BJ (cell line): ENCODE measurements at regions not wholly inside any gene's neighbourhood (a gene's known extent, or its start where the extent isn't known, plus 50 kb on each side); places are given as distances from the start of the nearest gene placed in this dataset.
"Not testable (repeated sequence)": the region's sequence is repeated elsewhere in the genome, so short reads cannot be mapped to it uniquely, and the experiment has no call there.

ENCODE experiments used
- CTCF ChIA-PET: fragments of 350-600 bp; formaldehyde crosslinking; extraction: SDS; loops from one replicate; lab custom pipeline; 2021; ENCODE audit warnings: antibody characterized with exemption, inconsistent platforms; lab: Yijun Ruan, JAX
- POLR2A ChIA-PET: fragments of 300-600 bp; sonication (Branson Sonifier 250); formaldehyde crosslinking; extraction: SDS; loops from one replicate; lab custom pipeline; 2021; ENCODE audit warnings: antibody characterized with exemption; lab: Charles Lee
- DNase-seq: peaks from one replicate; pipeline ENCODE4 v3.0.0-alpha.2; 2011; ENCODE audit warnings: low read depth
- H3K27me3 ChIP-seq: 2 replicates; pipeline ENCODE4 v1.6.0; 2011; ENCODE audit warnings: low read length; ENCODE audit not compliant: control insufficient read depth, insufficient read depth
- H3K36me3 ChIP-seq: 2 replicates; pipeline ENCODE4 v1.5.1; 2011; ENCODE audit warnings: low read length; ENCODE audit not compliant: control insufficient read depth, insufficient read depth
- H3K4me3 ChIP-seq: 2 replicates; pipeline ENCODE4 v1.5.1; 2011; ENCODE audit warnings: low read depth, mild to moderate bottlenecking, control low read depth, low read length
- TF ChIP-seq, protein P1 (sequence below): IDR thresholded peaks from 2 replicates; pipeline ENCODE4 v1.5.1; 2011; ENCODE audit warnings: low read depth, mild to moderate bottlenecking, control low read depth, inconsistent platforms, low read length, moderate library complexity; ENCODE audit not compliant: insufficient read depth

DNA sequence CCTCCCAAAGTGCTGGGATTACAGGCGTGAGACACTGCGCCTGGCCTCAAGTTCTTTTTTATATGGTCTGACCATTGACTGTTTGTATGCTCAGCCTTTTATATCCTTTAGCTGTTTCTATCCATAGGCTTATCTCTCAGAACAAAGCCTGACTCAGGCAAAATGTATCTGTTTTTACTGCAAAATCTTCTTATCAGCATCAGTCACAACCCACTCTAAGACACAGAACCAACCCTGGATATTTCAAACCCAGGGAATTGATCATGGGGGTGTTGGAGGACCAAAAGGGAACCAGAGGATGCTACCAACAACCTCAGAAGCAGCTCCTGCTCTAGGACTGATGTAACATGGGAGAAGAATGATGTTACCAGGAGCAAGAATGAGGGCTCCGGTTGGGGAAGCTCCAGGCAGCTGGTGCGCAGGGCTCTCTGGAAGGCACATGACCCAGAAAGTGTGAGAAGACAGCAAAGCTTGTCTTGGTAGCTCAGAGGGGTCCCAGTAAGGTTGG is 75.3 kb upstream of the NCK2 start:
- ChIA-PET POLR2A (no interaction called here), CTCF (interaction anchor here (0.7 kb wide), 1 partner anchor 436 kb away, joined by 3 read pairs; no protein-coding TSS in a partner anchor)
- DNase-seq = no peak
- no peak overlapping the region for H3K4me3 ChIP-seq
- no peaks in the 10 kb centered on the region for H3K27me3 ChIP-seq
- no peaks in the 10 kb centered on the region for H3K36me3 ChIP-seq
- TF ChIP-seq, protein P1, sequence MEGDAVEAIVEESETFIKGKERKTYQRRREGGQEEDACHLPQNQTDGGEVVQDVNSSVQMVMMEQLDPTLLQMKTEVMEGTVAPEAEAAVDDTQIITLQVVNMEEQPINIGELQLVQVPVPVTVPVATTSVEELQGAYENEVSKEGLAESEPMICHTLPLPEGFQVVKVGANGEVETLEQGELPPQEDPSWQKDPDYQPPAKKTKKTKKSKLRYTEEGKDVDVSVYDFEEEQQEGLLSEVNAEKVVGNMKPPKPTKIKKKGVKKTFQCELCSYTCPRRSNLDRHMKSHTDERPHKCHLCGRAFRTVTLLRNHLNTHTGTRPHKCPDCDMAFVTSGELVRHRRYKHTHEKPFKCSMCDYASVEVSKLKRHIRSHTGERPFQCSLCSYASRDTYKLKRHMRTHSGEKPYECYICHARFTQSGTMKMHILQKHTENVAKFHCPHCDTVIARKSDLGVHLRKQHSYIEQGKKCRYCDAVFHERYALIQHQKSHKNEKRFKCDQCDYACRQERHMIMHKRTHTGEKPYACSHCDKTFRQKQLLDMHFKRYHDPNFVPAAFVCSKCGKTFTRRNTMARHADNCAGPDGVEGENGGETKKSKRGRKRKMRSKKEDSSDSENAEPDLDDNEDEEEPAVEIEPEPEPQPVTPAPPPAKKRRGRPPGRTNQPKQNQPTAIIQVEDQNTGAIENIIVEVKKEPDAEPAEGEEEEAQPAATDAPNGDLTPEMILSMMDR = no peak

DNA sequence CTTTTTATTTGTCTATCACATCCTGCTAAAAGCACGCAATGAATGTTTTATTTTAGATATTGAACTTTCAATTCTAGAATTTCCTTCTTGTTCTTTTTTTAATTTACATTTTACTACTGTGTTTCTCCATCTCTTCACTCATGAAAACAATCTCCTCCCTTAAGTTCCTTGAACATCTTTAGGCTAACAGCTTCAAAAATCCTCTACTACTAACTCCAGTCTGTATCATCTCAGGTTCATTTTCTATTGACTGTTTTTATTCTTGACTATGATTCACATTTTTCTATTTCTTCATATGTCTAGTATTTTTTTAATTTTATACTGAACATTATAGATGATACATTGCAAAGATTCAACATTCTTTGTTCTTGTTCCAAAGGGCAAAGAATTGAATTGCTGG is 79.2 kb upstream of the NCK2 start:
- ChIA-PET POLR2A (no interaction called here), CTCF (no interaction called here)
- no peaks in the 10 kb centered on the region for H3K36me3 ChIP-seq
- TF ChIP-seq, protein P1 = no peak
- H3K27me3 ChIP-seq = no peaks in the 10 kb centered on the region
- no peak for DNase-seq
- no peak overlapping the region for H3K4me3 ChIP-seq

DNA sequence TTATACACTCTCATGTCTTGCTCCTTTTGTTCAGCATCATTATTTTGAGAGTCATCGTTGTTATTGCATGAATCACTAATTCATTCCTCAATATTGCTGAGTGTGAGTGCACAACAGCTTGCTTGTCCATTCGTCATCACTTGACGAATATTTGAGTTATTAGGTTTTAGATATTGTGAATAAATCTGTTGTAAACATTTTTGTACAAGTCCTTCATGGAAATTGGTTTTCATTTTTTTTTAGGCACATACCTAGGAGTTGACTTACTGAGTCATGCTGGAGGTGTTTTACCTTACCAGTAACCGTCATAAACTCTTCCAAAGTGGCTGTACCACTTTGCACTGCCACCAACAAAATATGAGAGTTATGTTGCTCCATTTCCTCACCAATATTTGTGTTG is 84.2 kb upstream of the NCK2 start:
- TF ChIP-seq, protein P1 = no peak
- POLR2A ChIA-PET = no interaction called here
- Histone ChIP-seq H3K4me3 (no peak overlapping the region), H3K36me3 (no peaks in the 10 kb centered on the region), H3K27me3 (no peaks in the 10 kb centered on the region)
- CTCF ChIA-PET = no interaction called here
- DNase-seq = no peak

DNA sequence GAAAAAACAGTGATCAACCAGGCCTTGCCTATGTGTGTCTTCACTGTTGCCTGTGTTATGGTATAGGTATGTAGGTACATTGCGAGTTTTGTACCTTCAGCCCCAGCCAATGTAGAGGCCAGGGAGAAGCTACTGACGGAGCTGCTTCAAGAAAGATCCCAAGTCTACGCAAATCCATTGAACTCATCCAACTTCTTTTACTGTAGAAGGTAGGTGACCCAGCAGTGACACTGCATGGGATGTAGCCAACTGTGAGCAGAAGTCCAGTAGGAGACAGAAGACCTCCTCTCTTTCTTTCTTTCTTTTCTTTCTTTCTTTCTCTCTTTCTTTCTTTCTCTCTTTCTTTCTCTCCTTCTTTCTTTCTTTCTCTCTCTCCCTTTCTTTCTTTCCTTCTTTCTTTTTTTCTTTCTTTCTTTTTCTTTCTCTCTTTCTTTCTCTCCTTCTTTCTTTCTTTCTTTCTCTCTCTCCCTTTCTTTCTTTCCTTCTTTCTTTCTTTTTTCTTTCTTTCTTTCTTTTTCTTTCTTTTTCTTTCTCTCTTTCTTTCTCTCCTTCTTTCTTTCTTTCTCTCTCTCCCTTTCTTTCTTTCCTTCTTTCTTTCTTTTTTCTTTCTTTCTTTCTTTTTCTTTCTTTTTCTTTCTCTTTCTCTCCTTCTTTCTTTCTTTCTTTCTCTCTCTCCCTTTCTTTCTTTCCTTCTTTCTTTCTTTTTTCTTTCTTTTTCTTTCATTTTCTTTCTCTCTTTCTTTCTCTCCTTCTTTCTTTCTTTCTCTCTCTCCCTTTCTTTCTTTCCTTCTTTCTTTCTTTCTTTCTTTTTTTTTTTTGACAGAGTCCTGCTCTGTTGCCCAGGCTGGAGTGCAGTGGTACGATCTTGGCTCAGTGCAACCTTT is 88.7 kb upstream of the NCK2 start:
- H3K36me3 ChIP-seq, POLR2A ChIA-PET, CTCF ChIA-PET, DNase-seq, H3K27me3 ChIP-seq, H3K4me3 ChIP-seq: not testable (repeated sequence)

DNA sequence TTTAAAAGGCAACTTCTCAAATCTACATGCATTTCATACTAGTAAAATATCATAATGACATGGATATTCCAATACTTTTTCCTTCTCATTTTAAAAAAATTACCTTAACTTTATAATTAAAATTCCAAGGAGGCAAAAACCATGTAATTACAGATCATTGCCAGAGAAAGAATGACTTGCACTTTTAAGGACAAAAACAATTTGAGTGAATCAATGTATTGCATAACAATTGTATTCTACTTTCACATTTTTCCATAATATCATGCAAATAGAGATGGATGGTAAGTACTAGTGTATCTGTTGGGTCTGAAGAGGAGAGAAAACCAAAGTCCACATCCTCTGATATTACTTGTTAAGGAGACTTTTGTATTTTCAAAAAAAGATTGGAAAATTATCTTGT is 89.5 kb upstream of the NCK2 start:
- no peak overlapping the region for H3K4me3 ChIP-seq
- DNase-seq = no peak
- no peaks in the 10 kb centered on the region for H3K36me3 ChIP-seq
- CTCF ChIA-PET = no interaction called here
- H3K27me3 ChIP-seq = no peaks in the 10 kb centered on the region
- TF ChIP-seq, protein P1 = no peak
- POLR2A ChIA-PET = no interaction called here
